ENCODE measurements at regions not wholly inside any gene's neighbourhood (a gene's known extent, or its start where the extent isn't known, plus 50 kb on each side); places are given as distances from the start of the nearest gene placed in this dataset.

GRCh38 chr5:104372796-104373195 is 810.2 kb upstream of the NUDT12 start:
- intact Hi-C loops (cut with micrococcal nuclease) = no loop called here
- no peaks in the 10 kb centered on the region for H3K36me3 Mint-ChIP-seq (ENCODE audit: low read depth)

DNA sequence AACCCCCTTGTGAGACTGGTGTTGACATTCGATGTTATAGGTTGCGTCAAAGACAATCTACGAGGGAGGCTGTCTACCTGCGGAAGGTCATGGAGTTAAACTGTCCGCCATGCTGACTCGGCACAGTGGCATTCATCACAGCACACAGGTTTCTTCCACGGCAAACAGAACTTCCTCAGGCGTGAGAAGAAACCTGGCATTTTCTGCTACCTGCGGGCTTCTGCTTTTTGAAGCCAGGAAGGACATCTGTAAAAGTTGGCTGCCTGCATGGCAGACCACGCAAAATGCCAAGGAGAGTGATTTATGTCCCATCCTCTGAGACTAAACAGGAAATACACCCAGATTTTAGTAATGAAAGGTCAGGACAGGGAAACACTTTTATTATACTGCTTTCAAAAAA is 809.8 kb upstream of the NUDT12 start:
- Mint-ChIP-seq H3K27me3 (no peaks in the 10 kb centered on the region), H3K4me1 (no peaks in the 10 kb centered on the region)
- intact Hi-C loops (cut with micrococcal nuclease) = no loop called here

More at GRCh38 chr5:104372796-104373195, 810.2 kb upstream of the NUDT12 start:
- H3K9me3 Mint-ChIP-seq = no peaks in the 10 kb centered on the region
- DNase-seq = no peak
- H3K27ac Mint-ChIP-seq = no peak overlapping the region
- H3K27me3 Mint-ChIP-seq = no peaks in the 10 kb centered on the region
- H3K4me3 Mint-ChIP-seq = no peak overlapping the region
- H3K4me1 Mint-ChIP-seq = no peaks in the 10 kb centered on the region

GRCh38 chr5:104370523-104370922 is 807.9 kb upstream of the NUDT12 start:
- Mint-ChIP-seq H3K36me3 (ENCODE audit: low read depth) (no peaks in the 10 kb centered on the region), H3K27me3 (no peaks in the 10 kb centered on the region), H3K9me3 (no peaks in the 10 kb centered on the region), H3K4me1 (no peaks in the 10 kb centered on the region), H3K27ac (no peak overlapping the region), H3K4me3 (no peak overlapping the region)
- intact Hi-C loops (cut with micrococcal nuclease) = no loop called here
- no peak for DNase-seq

More for the DNA sequence above, 809.8 kb upstream of the NUDT12 start:
- H3K27ac Mint-ChIP-seq = no peak overlapping the region
- DNase-seq = no peak
- no peaks in the 10 kb centered on the region for H3K9me3 Mint-ChIP-seq
- no peaks in the 10 kb centered on the region for H3K36me3 Mint-ChIP-seq (ENCODE audit: low read depth)
- no peak overlapping the region for H3K4me3 Mint-ChIP-seq

- Mint-ChIP-seq H3K27me3 (no peaks in the 10 kb centered on the region), H3K4me1 (no peaks in the 10 kb centered on the region), H3K36me3 (ENCODE audit: low read depth) (no peaks in the 10 kb centered on the region), H3K9me3 (no peaks in the 10 kb centered on the region), H3K27ac (no peak overlapping the region), H3K4me3 (no peak overlapping the region)
- intact Hi-C loops (cut with micrococcal nuclease) = no loop called here
- no peak for DNase-seq
Measured at GRCh38 chr5:104367978-104368377, 805.4 kb upstream of the NUDT12 start.

- intact Hi-C loops (cut with micrococcal nuclease) = no loop called here
- no peaks in the 10 kb centered on the region for H3K4me1 Mint-ChIP-seq
Measured at GRCh38 chr5:104363567-104363966, 801.0 kb upstream of the NUDT12 start.

GRCh38 chr5:104361932-104362331 is 799.3 kb upstream of the NUDT12 start:
- Mint-ChIP-seq H3K4me3 (no peak overlapping the region), H3K9me3 (no peaks in the 10 kb centered on the region), H3K27me3 (no peaks in the 10 kb centered on the region), H3K27ac (no peak overlapping the region), H3K36me3 (ENCODE audit: low read depth) (no peaks in the 10 kb centered on the region), H3K4me1 (no peaks in the 10 kb centered on the region)
- no peak for DNase-seq
- intact Hi-C loops (cut with micrococcal nuclease) = no loop called here

More at GRCh38 chr5:104363567-104363966, 801.0 kb upstream of the NUDT12 start:
- Mint-ChIP-seq H3K9me3 (no peaks in the 10 kb centered on the region), H3K27ac (no peak overlapping the region), H3K4me3 (no peak overlapping the region), H3K36me3 (ENCODE audit: low read depth) (no peaks in the 10 kb centered on the region), H3K27me3 (no peaks in the 10 kb centered on the region)
- DNase-seq = no peak

- Mint-ChIP-seq H3K36me3 (ENCODE audit: low read depth) (no peaks in the 10 kb centered on the region), H3K9me3 (no peaks in the 10 kb centered on the region), H3K27ac (no peak overlapping the region), H3K4me1 (no peaks in the 10 kb centered on the region), H3K4me3 (no peak overlapping the region), H3K27me3 (no peaks in the 10 kb centered on the region)
- no peak for DNase-seq
- intact Hi-C loops (cut with micrococcal nuclease) = no loop called here
Measured at GRCh38 chr5:104355350-104355749, 792.8 kb upstream of the NUDT12 start.

GRCh38 chr5:104353371-104353770 is 790.8 kb upstream of the NUDT12 start:
- Mint-ChIP-seq H3K27ac (no peak overlapping the region), H3K4me1 (no peaks in the 10 kb centered on the region), H3K36me3 (ENCODE audit: low read depth) (no peaks in the 10 kb centered on the region), H3K9me3 (no peaks in the 10 kb centered on the region), H3K27me3 (no peaks in the 10 kb centered on the region), H3K4me3 (no peak overlapping the region)
- no peak for DNase-seq
- intact Hi-C loops (cut with micrococcal nuclease) = no loop called here

DNA sequence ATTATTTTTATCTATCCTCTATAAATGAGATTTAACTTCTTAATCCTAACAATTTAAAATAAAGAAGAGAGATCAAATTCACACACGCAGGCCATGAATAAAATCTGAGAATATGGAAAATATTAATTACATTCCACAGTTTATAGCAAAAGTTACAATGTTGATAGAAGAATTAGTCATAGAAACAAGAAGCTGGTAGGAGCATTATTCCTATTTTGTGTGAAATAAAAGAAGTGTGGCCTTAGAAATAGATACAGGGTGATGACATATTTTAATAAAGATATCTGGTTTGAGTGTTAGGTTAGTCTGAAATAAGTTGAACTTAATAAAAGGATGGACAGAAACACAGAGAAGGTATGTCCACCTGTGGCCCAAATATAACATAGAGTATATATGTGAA is 790.4 kb upstream of the NUDT12 start:
- H3K9me3 Mint-ChIP-seq = no peaks in the 10 kb centered on the region
- H3K27me3 Mint-ChIP-seq = no peaks in the 10 kb centered on the region
- no peak overlapping the region for H3K4me3 Mint-ChIP-seq
- intact Hi-C loops (cut with micrococcal nuclease) = no loop called here
- no peak for DNase-seq
- H3K27ac Mint-ChIP-seq = no peak overlapping the region
- no peaks in the 10 kb centered on the region for H3K36me3 Mint-ChIP-seq (ENCODE audit: low read depth)
- no peaks in the 10 kb centered on the region for H3K4me1 Mint-ChIP-seq

DNA sequence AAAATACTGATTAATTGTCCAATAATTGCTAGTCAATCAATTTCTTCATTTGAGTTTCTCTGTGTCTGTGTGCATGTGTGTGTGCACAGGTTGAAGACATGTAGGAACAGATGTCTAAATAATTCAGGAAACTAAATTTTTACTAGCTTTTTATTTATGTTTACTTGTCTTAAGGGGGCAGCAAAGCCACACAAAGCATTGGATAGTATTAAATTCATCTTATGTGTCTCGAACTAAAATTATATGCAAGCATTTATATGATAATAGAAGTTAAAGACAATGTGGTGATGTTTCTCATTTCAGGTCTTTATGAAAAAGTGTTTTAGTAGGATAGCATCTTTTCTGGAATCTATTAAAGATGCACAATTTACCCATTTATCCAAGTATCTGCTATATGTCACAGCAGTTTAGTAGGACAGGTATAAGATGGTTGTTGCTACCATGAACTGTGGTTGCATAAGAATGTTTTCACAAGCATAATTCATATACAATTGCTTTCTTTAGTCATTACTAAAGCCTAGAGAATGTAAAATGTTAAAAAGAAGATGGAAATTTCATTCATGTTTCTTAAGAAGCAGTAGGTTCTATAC is 784.6 kb upstream of the NUDT12 start:
- Mint-ChIP-seq H3K36me3 (ENCODE audit: low read depth) (no peaks in the 10 kb centered on the region), H3K9me3 (no peaks in the 10 kb centered on the region), H3K27ac (no peak overlapping the region), H3K27me3 (no peaks in the 10 kb centered on the region), H3K4me1 (no peaks in the 10 kb centered on the region), H3K4me3 (no peak overlapping the region)
- intact Hi-C loops (cut with micrococcal nuclease) = no loop called here
- no peak for DNase-seq

- intact Hi-C loops (cut with micrococcal nuclease) = no loop called here
Measured at GRCh38 chr5:104345222-104346016, 782.8 kb upstream of the NUDT12 start.

GRCh38 chr5:104344809-104345208 is 782.2 kb upstream of the NUDT12 start:
- intact Hi-C loops (cut with micrococcal nuclease) = no loop called here
- no peak for DNase-seq
- Mint-ChIP-seq H3K36me3 (ENCODE audit: low read depth) (no peaks in the 10 kb centered on the region), H3K9me3 (no peaks in the 10 kb centered on the region), H3K27ac (no peak overlapping the region), H3K27me3 (no peaks in the 10 kb centered on the region), H3K4me1 (no peaks in the 10 kb centered on the region), H3K4me3 (no peak overlapping the region)

More at GRCh38 chr5:104345222-104346016, 782.8 kb upstream of the NUDT12 start:
- Mint-ChIP-seq H3K4me1 (no peaks in the 10 kb centered on the region), H3K4me3 (no peak overlapping the region), H3K27ac (no peak overlapping the region), H3K9me3 (no peaks in the 10 kb centered on the region), H3K27me3 (no peaks in the 10 kb centered on the region), H3K36me3 (ENCODE audit: low read depth) (no peaks in the 10 kb centered on the region)
- DNase-seq = no peak

DNA sequence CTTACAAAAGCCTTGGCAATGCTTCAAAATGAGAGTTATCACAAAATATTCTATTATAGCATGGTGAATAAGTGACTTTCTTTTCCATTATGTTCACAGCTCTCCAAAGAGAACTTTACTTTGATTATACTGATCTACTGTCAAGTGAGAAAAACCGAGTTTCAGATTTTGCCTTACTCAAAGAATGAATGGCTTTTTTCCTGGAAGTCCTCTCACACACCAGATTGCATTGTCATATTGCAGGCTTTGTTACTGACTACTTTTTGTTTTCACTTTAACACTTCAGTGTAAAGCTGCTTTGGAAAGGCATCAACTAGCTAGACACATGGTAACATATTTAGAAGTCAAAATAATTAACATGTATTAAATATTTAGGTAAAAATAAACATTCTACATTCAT is 765.2 kb upstream of the NUDT12 start:
- H3K36me3 Mint-ChIP-seq (ENCODE audit: low read depth) = no peaks in the 10 kb centered on the region
- H3K27ac Mint-ChIP-seq = no peak overlapping the region
- no peak overlapping the region for H3K4me3 Mint-ChIP-seq
- H3K4me1 Mint-ChIP-seq = no peaks in the 10 kb centered on the region
- no peaks in the 10 kb centered on the region for H3K9me3 Mint-ChIP-seq
- no peak for DNase-seq
- no peaks in the 10 kb centered on the region for H3K27me3 Mint-ChIP-seq
- intact Hi-C loops (cut with micrococcal nuclease) = no loop called here

DNA sequence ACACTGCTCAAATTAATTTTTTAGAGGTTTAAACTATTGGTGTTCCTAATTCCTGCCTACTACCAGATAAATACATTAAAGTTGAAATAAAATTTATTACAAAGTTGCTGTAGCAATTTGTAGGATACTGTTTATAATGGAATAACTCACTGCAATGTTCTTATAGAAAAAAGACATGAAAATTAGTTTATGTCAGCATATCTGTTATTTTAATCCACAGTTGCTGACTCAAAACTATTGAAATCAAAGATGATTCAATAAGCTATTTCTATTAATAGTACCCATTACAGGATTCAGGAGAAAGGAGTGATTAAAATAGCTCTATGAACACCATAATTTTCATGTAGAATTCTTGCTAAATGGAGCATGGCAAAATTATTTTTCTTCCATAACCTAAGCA is 764.4 kb upstream of the NUDT12 start:
- Mint-ChIP-seq H3K4me1 (no peaks in the 10 kb centered on the region), H3K27me3 (no peaks in the 10 kb centered on the region), H3K9me3 (no peaks in the 10 kb centered on the region), H3K27ac (no peak overlapping the region), H3K36me3 (ENCODE audit: low read depth) (no peaks in the 10 kb centered on the region), H3K4me3 (no peak overlapping the region)
- DNase-seq = no peak
- intact Hi-C loops (cut with micrococcal nuclease) = no loop called here

- H3K27ac Mint-ChIP-seq = no peak overlapping the region
- intact Hi-C loops (cut with micrococcal nuclease) = no loop called here
- no peak for DNase-seq
- no peak overlapping the region for H3K4me3 Mint-ChIP-seq
- H3K9me3 Mint-ChIP-seq = no peaks in the 10 kb centered on the region
- no peaks in the 10 kb centered on the region for H3K4me1 Mint-ChIP-seq
- no peaks in the 10 kb centered on the region for H3K27me3 Mint-ChIP-seq
- H3K36me3 Mint-ChIP-seq (ENCODE audit: low read depth) = no peaks in the 10 kb centered on the region
Measured at GRCh38 chr5:104325356-104325755, 762.8 kb upstream of the NUDT12 start.

All from activated CD4-positive, alpha-beta T cell treated with anti-CD3 and anti-CD28 coated beads, Interleukin-2, amount 10 ng/mL, durations not matched to agents 24 days and 14 days (primary cell).